ENCODE measurements at regions not wholly inside any gene's neighbourhood (a gene's known extent, or its start where the extent isn't known, plus 50 kb on each side); places are given as distances from the start of the nearest gene placed in this dataset.

- no peak for TF ChIP-seq FOXM1 (IDR thresholded peaks at IDR 0.05; ENCODE audit: low read depth)
- TF ChIP-seq RFX5 (IDR thresholded peaks at IDR 0.05; ENCODE audit: low read length): no peak
- no peak for TF ChIP-seq MAX (IDR thresholded peaks at IDR 0.05; ENCODE audit: low read depth)
- no peak for TF ChIP-seq POLR2AphosphoS5 (IDR thresholded peaks at IDR 0.05; ENCODE audit: low read depth, low read length)
Observed at GRCh38 chr20:5491455-5491854, 119.4 kb downstream of the GPCPD1 start.

All from SK-N-SH (cell line).